ENCODE measurements at regions not wholly inside any gene's neighbourhood (a gene's known extent, or its start where the extent isn't known, plus 50 kb on each side); places are given as distances from the start of the nearest gene placed in this dataset.
A peak's percentile ranks its signal among the peaks of the same experiment; 100 is the strongest.
"Not testable (repeated sequence)": the region's sequence is repeated elsewhere in the genome, so short reads cannot be mapped to it uniquely, and the experiment has no call there.

DNA sequence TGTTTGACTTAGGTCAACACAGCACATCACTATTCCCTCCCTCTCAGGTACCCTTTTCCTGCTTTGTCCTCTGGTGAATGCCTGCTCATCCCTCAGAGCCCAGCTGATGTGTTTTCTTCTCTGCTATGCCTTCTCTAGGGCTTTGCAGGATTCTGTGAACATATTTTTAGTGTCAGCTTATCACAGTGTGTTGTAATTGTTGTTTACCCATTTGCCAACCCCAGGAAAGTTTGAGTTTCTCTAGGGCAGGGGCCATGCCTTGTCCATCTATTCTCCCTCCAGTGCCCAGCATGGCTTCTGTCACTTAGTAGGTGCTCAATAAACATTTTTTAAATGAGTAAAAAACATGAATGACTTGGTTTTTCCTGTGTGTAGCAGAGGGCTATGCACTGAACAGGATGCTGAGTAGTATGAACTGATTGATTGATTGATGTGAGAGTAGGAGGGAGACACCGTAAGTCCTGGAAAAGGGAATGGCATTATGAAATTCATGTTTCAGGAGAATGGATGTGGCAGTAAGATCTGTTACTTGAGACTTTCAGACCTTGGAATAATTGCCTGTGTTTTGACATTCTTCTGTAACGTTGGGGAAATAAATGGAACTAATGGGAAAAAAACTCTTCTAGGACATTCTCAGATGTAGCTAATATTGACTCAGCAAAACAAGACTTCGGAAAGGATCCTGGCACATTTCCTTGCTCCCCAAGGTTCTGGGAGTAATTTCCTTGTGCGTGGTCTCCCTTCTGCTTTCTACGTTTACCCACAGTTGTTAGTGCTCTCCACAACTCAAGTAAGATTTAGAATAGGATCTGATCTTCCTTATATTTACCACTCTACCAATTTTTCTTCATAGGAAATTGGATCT is 267.3 kb upstream of the TBL1XR1 start:
- no peak for DNase-seq

GRCh38 chr3:177465257-177465642 is 268.0 kb upstream of the TBL1XR1 start:
- no peak for DNase-seq

DNA sequence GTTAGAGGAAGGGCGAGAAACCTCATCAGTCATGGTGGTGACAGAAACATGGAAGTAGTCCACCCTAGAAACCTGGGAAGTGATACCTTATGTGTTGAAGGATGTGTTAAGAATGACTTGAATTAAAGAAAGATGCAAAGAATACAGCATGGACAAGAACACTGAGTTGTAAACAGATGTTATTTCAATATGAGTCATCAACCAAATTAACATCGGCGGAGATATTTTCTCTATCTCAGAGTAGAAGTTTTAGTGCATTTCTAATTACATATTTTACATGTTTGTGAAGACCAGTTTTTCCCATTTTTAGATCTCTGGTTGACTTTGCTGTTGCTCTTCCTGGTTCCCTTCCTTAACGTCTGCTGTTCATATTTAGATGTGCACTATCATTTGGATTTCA is 268.8 kb upstream of the TBL1XR1 start:
- DNase-seq: no peak

- not testable (repeated sequence) for DNase-seq
Measured at GRCh38 chr3:177466622-177467021, 269.3 kb upstream of the TBL1XR1 start.

DNA sequence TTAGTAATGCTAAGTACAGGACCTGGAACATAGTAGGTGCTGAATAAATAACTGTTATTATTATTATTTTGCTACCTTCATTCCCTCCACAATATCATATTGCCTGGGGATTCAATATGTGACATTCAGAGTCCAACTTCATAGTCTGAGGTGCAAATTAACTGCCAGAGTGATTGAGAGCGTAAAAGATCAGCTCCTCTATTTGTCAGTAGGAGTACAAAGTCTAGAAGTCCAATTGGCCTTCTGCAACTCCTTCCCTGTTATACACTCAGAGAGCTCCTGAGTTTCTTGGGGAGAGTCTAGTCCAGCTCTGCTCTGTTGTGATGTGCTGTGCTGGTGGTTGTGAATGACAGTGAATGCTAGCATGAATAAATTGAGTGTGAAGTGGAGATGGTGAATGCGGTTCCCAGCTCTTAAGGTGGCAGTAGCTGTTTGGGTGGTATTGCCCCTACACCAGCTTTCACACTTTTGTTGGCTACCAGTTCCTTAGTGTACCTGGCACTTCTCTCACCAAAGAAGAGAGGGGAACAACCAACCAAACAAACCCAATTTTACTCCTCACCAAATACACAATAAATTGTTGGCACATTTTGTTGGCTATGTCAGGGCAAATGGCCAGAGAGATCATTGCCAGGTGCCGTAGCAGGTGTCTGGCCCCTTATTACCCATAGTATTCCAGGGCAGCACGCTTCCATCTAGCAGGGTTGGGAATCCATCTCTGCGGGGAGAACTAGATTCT is 270.1 kb upstream of the TBL1XR1 start:
- DNase-seq: no peak

- no peak for DNase-seq
Measured at GRCh38 chr3:177468331-177468730, 271.0 kb upstream of the TBL1XR1 start.

DNA sequence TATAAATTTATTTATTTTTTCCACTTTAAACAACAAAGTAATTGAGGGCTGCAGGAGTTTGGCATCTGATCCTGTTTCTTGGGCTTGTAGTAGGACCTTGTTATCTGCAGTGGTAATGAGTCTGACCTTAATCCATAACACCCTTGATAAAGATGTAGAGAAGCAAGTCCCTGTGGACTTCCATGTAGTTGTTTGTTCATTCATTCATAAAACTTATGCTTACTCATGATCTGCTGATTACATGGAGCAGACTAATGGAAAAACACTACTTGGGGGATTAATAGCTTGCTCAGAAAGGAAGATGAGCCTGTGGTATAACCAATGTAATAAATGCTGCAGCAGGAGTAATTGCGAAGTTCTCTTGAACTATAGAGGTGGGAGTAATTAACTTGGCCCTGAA is 271.5 kb upstream of the TBL1XR1 start:
- no peak for DNase-seq

DNA sequence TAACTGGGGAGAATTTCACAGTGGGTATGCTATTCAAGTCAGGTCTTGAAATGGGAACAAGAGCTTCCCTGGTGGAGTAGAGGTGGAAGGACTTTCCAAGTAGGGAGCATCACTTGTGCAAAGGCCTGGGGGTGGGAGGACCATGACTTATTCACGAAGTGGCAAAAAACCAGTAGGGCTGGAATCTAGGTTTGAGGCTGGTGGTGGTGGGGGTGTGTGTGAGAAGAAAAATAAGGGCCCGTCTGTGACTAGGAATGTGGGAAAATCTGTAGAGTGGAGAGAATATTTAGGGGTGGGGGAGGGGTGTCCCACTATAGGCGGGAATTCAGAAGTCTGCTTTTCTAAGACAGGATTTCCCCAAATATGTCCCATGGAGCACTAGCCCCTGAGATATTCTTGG is 271.9 kb upstream of the TBL1XR1 start:
- DNase-seq: no peak

DNA sequence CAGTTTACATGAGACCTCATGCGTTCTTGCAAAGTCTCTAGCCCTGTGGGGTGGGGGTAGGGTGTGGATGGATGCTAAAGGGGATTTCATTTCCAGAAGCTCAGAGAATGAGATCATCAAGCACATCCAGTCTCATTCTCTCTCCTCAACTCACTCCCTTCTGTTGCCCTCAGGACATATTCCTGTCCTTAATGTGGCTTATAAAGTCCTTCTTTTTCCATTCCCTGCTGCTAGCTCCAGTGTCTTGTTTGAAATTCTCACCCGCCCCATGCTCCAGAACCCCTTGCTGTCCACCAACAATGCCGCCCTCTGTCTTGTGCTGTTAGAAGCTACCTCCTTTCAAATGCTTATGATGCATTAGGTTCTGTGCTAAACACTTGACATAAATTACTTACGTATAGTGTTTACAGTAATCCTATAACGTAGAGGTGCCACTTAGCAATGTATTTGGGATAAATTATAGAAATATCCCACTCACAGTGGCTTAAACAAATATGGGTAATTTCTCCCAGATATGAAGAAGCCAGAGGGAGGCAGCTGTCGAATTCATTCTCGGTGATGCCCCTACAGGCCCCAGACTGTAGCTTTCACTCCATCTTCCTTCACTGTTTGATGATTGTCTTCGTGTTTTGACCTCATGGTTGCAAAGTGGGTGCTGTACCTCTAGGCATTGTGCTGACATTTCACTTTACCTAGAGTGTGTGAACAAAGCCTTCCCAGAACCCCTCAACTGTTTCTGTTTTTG is 273.1 kb upstream of the TBL1XR1 start:
- no peak for DNase-seq

GRCh38 chr3:177471733-177472480 is 274.6 kb upstream of the TBL1XR1 start:
- DNase-seq: no peak

DNA sequence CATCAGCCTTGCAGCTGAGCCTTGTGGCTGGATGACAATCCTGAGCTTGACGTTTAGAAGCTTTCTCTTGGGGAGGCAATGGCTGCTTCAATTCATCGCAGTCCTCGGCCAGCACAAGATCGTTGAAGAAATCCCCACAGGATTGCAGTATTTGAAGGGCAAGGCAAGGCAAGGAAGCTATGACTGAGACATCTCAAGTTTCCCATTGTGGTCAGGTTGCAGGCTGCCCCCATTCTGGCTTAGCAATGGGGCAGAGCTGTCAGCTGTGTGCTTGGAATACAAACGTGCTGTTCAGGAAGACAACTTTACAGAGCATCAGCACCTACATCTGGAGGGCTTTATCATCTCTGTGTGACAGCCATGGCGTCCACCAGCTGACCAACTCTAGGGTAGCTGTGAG is 275.9 kb upstream of the TBL1XR1 start:
- no peak for DNase-seq

GRCh38 chr3:177473903-177474302 is 276.6 kb upstream of the TBL1XR1 start:
- no peak for DNase-seq

GRCh38 chr3:177474652-177475355 is 277.5 kb upstream of the TBL1XR1 start:
- DNase-seq: no peak

DNA sequence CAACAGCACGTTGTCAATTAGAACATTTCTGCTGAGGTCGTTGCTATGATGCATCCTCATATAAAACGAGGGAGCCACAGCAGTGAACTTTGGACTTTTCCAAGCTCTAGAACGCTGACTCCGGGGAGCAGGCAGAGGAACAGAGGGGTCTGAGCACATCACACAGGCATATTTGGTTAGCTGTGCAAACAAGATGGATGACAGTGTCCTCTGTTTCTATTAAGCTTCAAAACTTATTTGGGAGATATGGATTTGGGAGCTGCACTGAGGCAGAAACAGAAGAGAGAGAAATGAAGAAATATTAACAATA is 278.0 kb upstream of the TBL1XR1 start:
- DNase-seq: no peak

- peak; percentile 6 for DNase-seq
Measured at GRCh38 chr3:177476495-177476894, 279.2 kb upstream of the TBL1XR1 start.

GRCh38 chr3:177476921-177477435 is 279.7 kb upstream of the TBL1XR1 start:
- no peak for DNase-seq

- no peak for DNase-seq
Measured at GRCh38 chr3:177478170-177478867, 281.0 kb upstream of the TBL1XR1 start.

- no peak for DNase-seq
Measured at GRCh38 chr3:177479630-177480029, 282.3 kb upstream of the TBL1XR1 start.

DNA sequence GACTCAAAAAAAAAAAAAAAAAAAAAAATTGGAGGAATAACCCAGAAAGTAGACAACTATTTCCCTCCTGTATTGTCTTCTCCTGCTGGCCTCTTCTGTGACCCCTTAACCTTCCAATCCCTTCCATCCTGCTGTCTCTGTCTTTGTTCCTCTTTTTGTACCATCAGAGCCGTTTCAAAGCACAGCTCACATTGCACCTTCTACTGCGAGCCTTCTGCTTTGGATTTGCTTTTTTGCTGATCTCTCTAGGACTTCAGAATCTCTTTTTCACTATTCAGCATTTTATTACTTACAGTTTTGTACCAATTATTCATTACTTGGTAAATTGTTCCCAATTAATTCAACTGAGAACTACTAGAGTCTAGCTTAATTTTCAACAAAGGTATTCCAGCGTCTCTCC is 284.0 kb upstream of the TBL1XR1 start:
- no peak for DNase-seq

DNA sequence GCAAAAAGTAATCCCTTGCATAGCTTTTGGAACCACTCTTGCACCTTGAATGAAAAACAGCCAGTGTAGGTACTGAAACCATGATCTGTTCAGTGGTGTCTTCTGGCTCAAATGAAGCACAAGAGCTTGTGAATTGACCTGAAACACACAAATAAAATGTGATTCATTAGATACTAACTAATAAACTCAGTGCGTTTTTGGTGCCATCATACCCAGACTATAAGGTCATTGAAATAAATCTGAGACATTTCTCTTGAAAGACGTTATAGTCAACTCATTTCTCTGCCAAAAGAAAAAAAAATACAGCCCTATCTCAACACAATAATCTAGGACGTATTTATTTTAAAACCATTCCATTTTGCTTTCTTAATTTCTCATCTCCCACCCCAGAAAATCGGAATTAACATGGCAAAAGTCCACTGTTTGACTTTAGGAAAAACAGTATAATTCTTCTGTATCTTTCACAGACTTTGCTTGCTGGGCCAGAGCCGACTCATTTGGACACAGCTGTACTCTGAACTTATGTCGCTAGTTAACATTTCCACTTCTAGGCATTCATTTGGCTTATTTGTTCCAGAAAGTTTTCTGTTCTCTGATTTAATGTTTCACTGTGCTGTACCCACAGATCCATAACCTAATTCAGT is 284.9 kb upstream of the TBL1XR1 start:
- no peak for DNase-seq

Data from NCI-H2029 (cell line).